ENCODE measurements at regions not wholly inside any gene's neighbourhood (a gene's known extent, or its start where the extent isn't known, plus 50 kb on each side); places are given as distances from the start of the nearest gene placed in this dataset.

- Histone ChIP-seq H3K9me3 (ENCODE audit: control insufficient read depth in 5 of 5, low read length in 5 of 5) (no peaks in the 10 kb centered on the region), H3K27me3 (ENCODE audit: control insufficient read depth in 5 of 5, insufficient read depth in 4 of 5, low read length in 5 of 5) (no peaks in the 10 kb centered on the region), H3K4me3 (ENCODE audit: low read depth in 1 of 5, low read length in 5 of 5) (no peak overlapping the region), H3K36me3 (ENCODE audit: control insufficient read depth in 5 of 5, insufficient read depth in 5 of 5, low read length in 5 of 5) (no peaks in the 10 kb centered on the region), H3K4me1 (ENCODE audit: control insufficient read depth in 5 of 5, insufficient read depth in 5 of 5, low read length in 5 of 5) (peaks cover 0 to 5% (median 0%) of the 10 kb centered on the region in 5 donors), H3K9ac (ENCODE audit: low read length in 5 of 5) (no peak overlapping the region), H3K27ac (ENCODE audit: low read depth, low read length) (no peak overlapping the region)
These were observed 381.2 kb downstream of the SETD4 start for GRCh38 chr21:35679076-35679475.

- Histone ChIP-seq H3K27ac (ENCODE audit: low read depth, low read length) (no peak overlapping the region), H3K4me1 (ENCODE audit: control insufficient read depth in 5 of 5, insufficient read depth in 5 of 5, low read length in 5 of 5) (peaks cover 0 to 5% (median 0%) of the 10 kb centered on the region in 5 donors), H3K36me3 (ENCODE audit: control insufficient read depth in 5 of 5, insufficient read depth in 5 of 5, low read length in 5 of 5) (no peaks in the 10 kb centered on the region), H3K9me3 (ENCODE audit: control insufficient read depth in 5 of 5, low read length in 5 of 5) (no peaks in the 10 kb centered on the region), H3K9ac (ENCODE audit: low read length in 5 of 5) (no peak overlapping the region), H3K4me3 (ENCODE audit: low read depth in 1 of 5, low read length in 5 of 5) (no peak overlapping the region), H3K27me3 (ENCODE audit: control insufficient read depth in 5 of 5, insufficient read depth in 4 of 5, low read length in 5 of 5) (no peaks in the 10 kb centered on the region)
These were observed 381.9 kb downstream of the SETD4 start for GRCh38 chr21:35678393-35678792.

- Histone ChIP-seq H3K4me1 (ENCODE audit: control insufficient read depth in 5 of 5, insufficient read depth in 5 of 5, low read length in 5 of 5) (peaks cover 0 to 5% (median 0%) of the 10 kb centered on the region in 5 donors), H3K9me3 (ENCODE audit: control insufficient read depth in 5 of 5, low read length in 5 of 5) (no peaks in the 10 kb centered on the region), H3K27me3 (ENCODE audit: control insufficient read depth in 5 of 5, insufficient read depth in 4 of 5, low read length in 5 of 5) (no peaks in the 10 kb centered on the region), H3K4me3 (ENCODE audit: low read depth in 1 of 5, low read length in 5 of 5) (no peak overlapping the region), H3K27ac (ENCODE audit: low read depth, low read length) (no peak overlapping the region), H3K9ac (ENCODE audit: low read length in 5 of 5) (no peak overlapping the region), H3K36me3 (ENCODE audit: control insufficient read depth in 5 of 5, insufficient read depth in 5 of 5, low read length in 5 of 5) (no peaks in the 10 kb centered on the region)
These were observed 383.0 kb downstream of the SETD4 start for GRCh38 chr21:35677298-35677841.

- Histone ChIP-seq H3K4me1 (ENCODE audit: control insufficient read depth in 5 of 5, insufficient read depth in 5 of 5, low read length in 5 of 5) (peaks cover 0 to 5% (median 0%) of the 10 kb centered on the region in 5 donors), H3K9ac (ENCODE audit: low read length in 5 of 5) (no peak overlapping the region), H3K9me3 (ENCODE audit: control insufficient read depth in 5 of 5, low read length in 5 of 5) (no peaks in the 10 kb centered on the region), H3K27me3 (ENCODE audit: control insufficient read depth in 5 of 5, insufficient read depth in 4 of 5, low read length in 5 of 5) (no peaks in the 10 kb centered on the region), H3K27ac (ENCODE audit: low read depth, low read length) (no peak overlapping the region), H3K4me3 (ENCODE audit: low read depth in 1 of 5, low read length in 5 of 5) (no peak overlapping the region), H3K36me3 (ENCODE audit: control insufficient read depth in 5 of 5, insufficient read depth in 5 of 5, low read length in 5 of 5) (no peaks in the 10 kb centered on the region)
These were observed 385.3 kb downstream of the SETD4 start for GRCh38 chr21:35674895-35675470.

- Histone ChIP-seq H3K9ac (ENCODE audit: low read length in 5 of 5) (no peak overlapping the region), H3K27ac (ENCODE audit: low read depth, low read length) (no peak overlapping the region)
These were observed 386.1 kb downstream of the SETD4 start for GRCh38 chr21:35674091-35674671.

GRCh38 chr21:35672313-35672712 is 388.0 kb downstream of the SETD4 start:
- H3K9me3 ChIP-seq (ENCODE audit: control insufficient read depth in 5 of 5, low read length in 5 of 5), result no peaks in the 10 kb centered on the region
- H3K27ac ChIP-seq (ENCODE audit: low read depth, low read length), result no peak overlapping the region
- H3K27me3 ChIP-seq (ENCODE audit: control insufficient read depth in 5 of 5, insufficient read depth in 4 of 5, low read length in 5 of 5), result no peaks in the 10 kb centered on the region
- peaks cover 0 to 5% (median 2%) of the 10 kb centered on the region in 5 donors for H3K4me1 ChIP-seq (ENCODE audit: control insufficient read depth in 5 of 5, insufficient read depth in 5 of 5, low read length in 5 of 5)
- no peak overlapping the region for H3K9ac ChIP-seq (ENCODE audit: low read length in 5 of 5)
- H3K36me3 ChIP-seq (ENCODE audit: control insufficient read depth in 5 of 5, insufficient read depth in 5 of 5, low read length in 5 of 5), result no peaks in the 10 kb centered on the region
- H3K4me3 ChIP-seq (ENCODE audit: low read depth in 1 of 5, low read length in 5 of 5), result no peak overlapping the region

More at GRCh38 chr21:35674091-35674671, 386.1 kb downstream of the SETD4 start:
- no peaks in the 10 kb centered on the region for H3K27me3 ChIP-seq (ENCODE audit: control insufficient read depth in 5 of 5, insufficient read depth in 4 of 5, low read length in 5 of 5)
- H3K4me1 ChIP-seq (ENCODE audit: control insufficient read depth in 5 of 5, insufficient read depth in 5 of 5, low read length in 5 of 5), result peaks cover 0 to 5% (median 0%) of the 10 kb centered on the region in 5 donors
- H3K9me3 ChIP-seq (ENCODE audit: control insufficient read depth in 5 of 5, low read length in 5 of 5), result no peaks in the 10 kb centered on the region
- no peaks in the 10 kb centered on the region for H3K36me3 ChIP-seq (ENCODE audit: control insufficient read depth in 5 of 5, insufficient read depth in 5 of 5, low read length in 5 of 5)
- no peak overlapping the region for H3K4me3 ChIP-seq (ENCODE audit: low read depth in 1 of 5, low read length in 5 of 5)

GRCh38 chr21:35664683-35665082 is 395.6 kb downstream of the SETD4 start:
- H3K27me3 ChIP-seq (ENCODE audit: control insufficient read depth in 5 of 5, insufficient read depth in 4 of 5, low read length in 5 of 5), result no peaks in the 10 kb centered on the region
- H3K27ac ChIP-seq (ENCODE audit: low read depth, low read length), result no peak overlapping the region
- no peak overlapping the region for H3K4me3 ChIP-seq (ENCODE audit: low read depth in 1 of 5, low read length in 5 of 5)
- no peaks in the 10 kb centered on the region for H3K36me3 ChIP-seq (ENCODE audit: control insufficient read depth in 5 of 5, insufficient read depth in 5 of 5, low read length in 5 of 5)
- peaks cover 0 to 2% (median 0%) of the 10 kb centered on the region in 5 donors for H3K4me1 ChIP-seq (ENCODE audit: control insufficient read depth in 5 of 5, insufficient read depth in 5 of 5, low read length in 5 of 5)
- no peak overlapping the region for H3K9ac ChIP-seq (ENCODE audit: low read length in 5 of 5)
- H3K9me3 ChIP-seq (ENCODE audit: control insufficient read depth in 5 of 5, low read length in 5 of 5), result no peaks in the 10 kb centered on the region

- Histone ChIP-seq H3K4me1 (ENCODE audit: control insufficient read depth in 5 of 5, insufficient read depth in 5 of 5, low read length in 5 of 5) (peaks cover 0 to 2% (median 0%) of the 10 kb centered on the region in 5 donors), H3K27ac (ENCODE audit: low read depth, low read length) (no peak overlapping the region), H3K9ac (ENCODE audit: low read length in 5 of 5) (no peak overlapping the region), H3K27me3 (ENCODE audit: control insufficient read depth in 5 of 5, insufficient read depth in 4 of 5, low read length in 5 of 5) (no peaks in the 10 kb centered on the region), H3K4me3 (ENCODE audit: low read depth in 1 of 5, low read length in 5 of 5) (no peak overlapping the region), H3K36me3 (ENCODE audit: control insufficient read depth in 5 of 5, insufficient read depth in 5 of 5, low read length in 5 of 5) (no peaks in the 10 kb centered on the region), H3K9me3 (ENCODE audit: control insufficient read depth in 5 of 5, low read length in 5 of 5) (no peaks in the 10 kb centered on the region)
These were observed 396.3 kb downstream of the SETD4 start for GRCh38 chr21:35663856-35664606.

GRCh38 chr21:35658242-35658641 is 402.1 kb downstream of the SETD4 start:
- Histone ChIP-seq H3K4me1 (ENCODE audit: control insufficient read depth in 5 of 5, insufficient read depth in 5 of 5, low read length in 5 of 5) (no peaks in the 10 kb centered on the region), H3K4me3 (ENCODE audit: low read depth in 1 of 5, low read length in 5 of 5) (no peak overlapping the region), H3K36me3 (ENCODE audit: control insufficient read depth in 5 of 5, insufficient read depth in 5 of 5, low read length in 5 of 5) (no peaks in the 10 kb centered on the region), H3K9ac (ENCODE audit: low read length in 5 of 5) (no peak overlapping the region), H3K27ac (ENCODE audit: low read depth, low read length) (no peak overlapping the region), H3K27me3 (ENCODE audit: control insufficient read depth in 5 of 5, insufficient read depth in 4 of 5, low read length in 5 of 5) (no peaks in the 10 kb centered on the region), H3K9me3 (ENCODE audit: control insufficient read depth in 5 of 5, low read length in 5 of 5) (no peaks in the 10 kb centered on the region)

GRCh38 chr21:35652872-35653271 is 407.5 kb downstream of the SETD4 start:
- Histone ChIP-seq H3K9ac (ENCODE audit: low read length in 5 of 5) (no peak overlapping the region), H3K9me3 (ENCODE audit: control insufficient read depth in 5 of 5, low read length in 5 of 5) (no peaks in the 10 kb centered on the region), H3K36me3 (ENCODE audit: control insufficient read depth in 5 of 5, insufficient read depth in 5 of 5, low read length in 5 of 5) (no peaks in the 10 kb centered on the region), H3K4me1 (ENCODE audit: control insufficient read depth in 5 of 5, insufficient read depth in 5 of 5, low read length in 5 of 5) (no peaks in the 10 kb centered on the region), H3K27me3 (ENCODE audit: control insufficient read depth in 5 of 5, insufficient read depth in 4 of 5, low read length in 5 of 5) (peaks cover 0 to 6% (median 2%) of the 10 kb centered on the region in 5 donors), H3K27ac (ENCODE audit: low read depth, low read length) (no peak overlapping the region), H3K4me3 (ENCODE audit: low read depth in 1 of 5, low read length in 5 of 5) (no peak overlapping the region)

Data from subcutaneous abdominal adipose tissue (tissue), 5 donors.